Hepatocyte (in vitro differentiated cells): ENCODE measurements at regions not wholly inside any gene's neighbourhood (a gene's known extent, or its start where the extent isn't known, plus 50 kb on each side); places are given as distances from the start of the nearest gene placed in this dataset.

Experiments
- DNase-seq: peaks from one replicate; pipeline ENCODE4 v3.0.0-alpha.2; 2016; ENCODE audit warnings: low spot score
- H2AFZ ChIP-seq: fragments of 200-600 bp; sonication (generic); 2 replicates; pipeline ENCODE4 v1.6.0; 2016; ENCODE audit warnings: antibody characterized with exemption, mild to moderate bottlenecking
- H3K27ac ChIP-seq: fragments of 200-600 bp; sonication (generic); 2 replicates; pipeline ENCODE4 v1.5.1; 2016; ENCODE audit warnings: mild to moderate bottlenecking
- H3K27me3 ChIP-seq: fragments of 200-600 bp; sonication (generic); 2 replicates; pipeline ENCODE4 v1.6.1; 2016
- H3K36me3 ChIP-seq: fragments of 200-600 bp; sonication (generic); replicated peaks from 2 replicates; pipeline ENCODE4 v1.5.1; 2016; ENCODE audit warnings: low read depth; ENCODE audit not compliant: insufficient read depth
- H3K4me1 ChIP-seq: fragments of 200-600 bp; sonication (generic); 2 replicates; pipeline ENCODE4 v1.5.1; 2016; ENCODE audit warnings: mild to moderate bottlenecking, moderate library complexity; ENCODE audit not compliant: insufficient read depth
- H3K4me2 ChIP-seq: fragments of 200-600 bp; sonication (generic); 2 replicates; pipeline ENCODE4 v1.6.0; 2016
- H3K4me3 ChIP-seq: fragments of 200-600 bp; sonication (generic); 2 replicates; pipeline ENCODE4 v1.5.1; 2016; ENCODE audit warnings: mild to moderate bottlenecking
- H3K79me2 ChIP-seq: fragments of 200-600 bp; sonication (generic); 2 replicates; pipeline ENCODE4 v1.6.0; 2017; ENCODE audit warnings: mild to moderate bottlenecking
- H3K9me2 ChIP-seq: fragments of 200-600 bp; sonication (generic); replicated peaks from 2 replicates; pipeline ENCODE4 v1.6.0; 2017; ENCODE audit warnings: mild to moderate bottlenecking; ENCODE audit not compliant: insufficient read depth
- H3K9me3 ChIP-seq: fragments of 200-600 bp; sonication (generic); 2 replicates; pipeline ENCODE4 v1.5.1; 2016; ENCODE audit warnings: low read depth, mild to moderate bottlenecking
- H4K20me1 ChIP-seq: fragments of 200-600 bp; sonication (generic); 2 replicates; pipeline ENCODE4 v1.6.0; 2016; ENCODE audit warnings: mild to moderate bottlenecking; ENCODE audit not compliant: insufficient read depth, poor library complexity, severe bottlenecking
- CTCF ChIP-seq: fragments of 200-600 bp; sonication (generic); IDR thresholded peaks from 2 replicates; pipeline ENCODE4 v1.5.1; 2016; ENCODE audit warnings: antibody characterized with exemption, mild to moderate bottlenecking; ENCODE audit not compliant: poor library complexity
- EZH2 ChIP-seq: fragments of 200-600 bp; sonication (generic); IDR thresholded peaks from 2 replicates; pipeline ENCODE4 v1.6.1; 2016; ENCODE audit warnings: antibody characterized with exemption, mild to moderate bottlenecking, borderline replicate concordance
- EZH2phosphoT487 ChIP-seq: fragments of 200-600 bp; sonication (generic); IDR thresholded peaks from one replicate; pipeline ENCODE4 v1.6.1; 2018; ENCODE audit warnings: antibody characterized with exemption, mild to moderate bottlenecking, low read depth, moderate library complexity; ENCODE audit not compliant: unreplicated experiment, severe bottlenecking
- WGBS: methylation state at CpG from one replicate; pipeline ENCODE4 v1.1.6; 2016; ENCODE audit warnings: low lambda C conversion rate; ENCODE audit errors: missing lambda C conversion rate; 5-methylcytosine and 5-hydroxymethylcytosine counted together

- Histone ChIP-seq H3K4me2 (no peak overlapping the region), H3K27me3 (no peaks in the 10 kb centered on the region), H3K4me1 (no peaks in the 10 kb centered on the region), H3K36me3 (no peaks in the 10 kb centered on the region), H4K20me1 (no peaks in the 10 kb centered on the region), H3K27ac (no peak overlapping the region), H3K4me3 (no peak overlapping the region), H3K9me3 (no peaks in the 10 kb centered on the region), H3K79me2 (no peaks in the 10 kb centered on the region), H2AFZ (no peak overlapping the region), H3K9me2 (no peaks in the 10 kb centered on the region)
- 51% methylated on average over 14 of the region's 14 CpGs for WGBS
- no peak for TF ChIP-seq CTCF
- TF ChIP-seq EZH2: no peak
- no peak for TF ChIP-seq EZH2phosphoT487
- DNase-seq: no peak
These were observed 181.5 kb downstream of the ZIC3 start for GRCh38 chrX:137747244-137748043.

GRCh38 chrX:137748827-137749226 is 182.9 kb downstream of the ZIC3 start:
- 42% methylated on average over 7 of the region's 7 CpGs for WGBS
- Histone ChIP-seq H3K9me3 (no peaks in the 10 kb centered on the region), H3K27me3 (no peaks in the 10 kb centered on the region), H3K36me3 (no peaks in the 10 kb centered on the region), H3K4me1 (no peaks in the 10 kb centered on the region), H4K20me1 (no peaks in the 10 kb centered on the region), H3K4me3 (no peak overlapping the region), H3K27ac (no peak overlapping the region), H3K4me2 (no peak overlapping the region), H3K9me2 (no peaks in the 10 kb centered on the region), H2AFZ (no peak overlapping the region), H3K79me2 (no peaks in the 10 kb centered on the region)
- no peak for TF ChIP-seq CTCF
- no peak for TF ChIP-seq EZH2
- TF ChIP-seq EZH2phosphoT487: no peak
- no peak for DNase-seq

- no peak for DNase-seq
- H3K4me2 ChIP-seq: no peak overlapping the region
- TF ChIP-seq EZH2phosphoT487: no peak
- no peak for TF ChIP-seq EZH2
- TF ChIP-seq CTCF: no peak
- no peak overlapping the region for H2AFZ ChIP-seq
- WGBS: 39% methylated on average over 3 of the region's 3 CpGs
- no peaks in the 10 kb centered on the region for H3K79me2 ChIP-seq
- H3K4me3 ChIP-seq: no peak overlapping the region
- H3K9me2 ChIP-seq: no peaks in the 10 kb centered on the region
- H3K36me3 ChIP-seq: no peaks in the 10 kb centered on the region
- no peak overlapping the region for H3K27ac ChIP-seq
- no peaks in the 10 kb centered on the region for H4K20me1 ChIP-seq
- no peaks in the 10 kb centered on the region for H3K4me1 ChIP-seq
- H3K27me3 ChIP-seq: no peaks in the 10 kb centered on the region
- H3K9me3 ChIP-seq: no peaks in the 10 kb centered on the region
These were observed 183.3 kb downstream of the ZIC3 start for GRCh38 chrX:137749246-137749645.

- H3K4me2 ChIP-seq: no peak overlapping the region
- no peaks in the 10 kb centered on the region for H3K27me3 ChIP-seq
- no peak for TF ChIP-seq CTCF
- TF ChIP-seq EZH2phosphoT487: no peak
- TF ChIP-seq EZH2: no peak
- no peaks in the 10 kb centered on the region for H3K9me3 ChIP-seq
- no peak for DNase-seq
- H3K36me3 ChIP-seq: no peaks in the 10 kb centered on the region
- no peaks in the 10 kb centered on the region for H3K79me2 ChIP-seq
- H3K4me1 ChIP-seq: no peaks in the 10 kb centered on the region
- H4K20me1 ChIP-seq: no peaks in the 10 kb centered on the region
- no peak overlapping the region for H2AFZ ChIP-seq
- H3K27ac ChIP-seq: no peak overlapping the region
- no peak overlapping the region for H3K4me3 ChIP-seq
- no peaks in the 10 kb centered on the region for H3K9me2 ChIP-seq
- 78% methylated on average over 2 of the region's 2 CpGs for WGBS
These were observed 205.6 kb downstream of the ZIC3 start for GRCh38 chrX:137771537-137771936.
